ENCODE measurements at regions not wholly inside any gene's neighbourhood (a gene's known extent, or its start where the extent isn't known, plus 50 kb on each side); places are given as distances from the start of the nearest gene placed in this dataset.

GRCh38 chr20:11820838-11821237, 96.9 kb upstream of the BTBD3 start:
- no peak for ATAC-seq
- H3K79me2 ChIP-seq (ENCODE audit: insufficient read depth, low read length): no peaks in the 10 kb centered on the region
- no peak overlapping the region for H3K27ac ChIP-seq (ENCODE audit: extremely low read length, insufficient read depth, low read length)
- no peak overlapping the region for H2AFZ ChIP-seq (ENCODE audit: low read length)
- H3K9ac ChIP-seq (ENCODE audit: insufficient read depth, low read depth, low read length): no peak overlapping the region
- no peak overlapping the region for H3K4me2 ChIP-seq (ENCODE audit: low read depth, low read length)
- no peaks in the 10 kb centered on the region for H4K20me1 ChIP-seq (ENCODE audit: insufficient read depth, low read length)
- H3K36me3 ChIP-seq (replicated peaks in 1 of 2; ENCODE audit: control insufficient read depth in 1 of 2, insufficient read depth in 2 of 2, low read length in 2 of 2): no peaks in the 10 kb centered on the region
- intact Hi-C loops (cut with micrococcal nuclease; ENCODE audit: unreplicated experiment) (no loop called here), in situ Hi-C loops (cut with HindIII; ENCODE audit: extremely low pct_ligation_motif_present, low pct_unique_long_range_greater_than_20kb) (no loop called here)
- CTCF ChIA-PET (ENCODE audit: low intra/inter-chr PET ratio, low total read pairs): no interaction called here
- H3K4me3 ChIP-seq (replicated peaks in 1 of 3; ENCODE audit: insufficient read depth in 1 of 3, low read depth in 2 of 3, low read length in 3 of 3): no peak overlapping the region
- no peaks in the 10 kb centered on the region for H3K4me1 ChIP-seq (ENCODE audit: insufficient read depth, low read length)
- no peak for FAIRE-seq
- BruUV-seq (replicated peaks): no TSS peak
- POLR2A ChIA-PET: no interaction called here
- no peaks in the 10 kb centered on the region for H3K27me3 ChIP-seq (ENCODE audit: control insufficient read depth in 1 of 2, insufficient read depth in 2 of 2, low read length in 2 of 2)
- H3K9me3 ChIP-seq (ENCODE audit: low read length): no peaks in the 10 kb centered on the region
- DNase-seq (ENCODE audit: low spot score): no peak
- 91% methylated on average over 1 of the region's 1 CpG for WGBS (ENCODE audit: low lambda C conversion rate)
- no peak for TF ChIP-seq FOXP1 (IDR thresholded peaks at IDR 0.05)
- TF ChIP-seq FOXP1 (CRISPR knock-in tag; IDR thresholded peaks at IDR 0.05): no peak
- TF ChIP-seq ZBTB43 (CRISPR knock-in tag; conservative IDR thresholded peaks at IDR 0.05): no peak
- no peak for TF ChIP-seq HNF1A (IDR thresholded peaks at IDR 0.05; ENCODE audit: low read depth)
- no peak for TF ChIP-seq HNF1A (CRISPR knock-in tag; IDR thresholded peaks at IDR 0.05; ENCODE audit: borderline replicate concordance)
- no peak for TF ChIP-seq GLMP (CRISPR knock-in tag; IDR thresholded peaks at IDR 0.05; ENCODE audit: borderline replicate concordance)
